ENCODE measurements at regions not wholly inside any gene's neighbourhood (a gene's known extent, or its start where the extent isn't known, plus 50 kb on each side); places are given as distances from the start of the nearest gene placed in this dataset.

- H3K4me1 ChIP-seq (ENCODE audit: insufficient read depth, low read length, poor library complexity, severe bottlenecking) = no peaks in the 10 kb centered on the region
- no peaks in the 10 kb centered on the region for H3K36me3 ChIP-seq (ENCODE audit: insufficient read depth, low read length, poor library complexity, severe bottlenecking)
- no peaks in the 10 kb centered on the region for H3K27me3 ChIP-seq (replicated peaks; ENCODE audit: insufficient read depth, low read depth, low read length, poor library complexity)
- intact Hi-C loops (cut with micrococcal nuclease; ENCODE audit: unreplicated experiment) = no loop called here
- DNase-seq (ENCODE audit: low spot score) = no peak
- BruUV-seq (replicated peaks) = no TSS peak
- H3K9me3 ChIP-seq (ENCODE audit: low read depth, low read length, poor library complexity, severe bottlenecking) = no peaks in the 10 kb centered on the region
- no peak overlapping the region for H3K27ac ChIP-seq (ENCODE audit: low read depth, low read length, poor library complexity, severe bottlenecking)
- CTCF ChIA-PET = no interaction called here
- TF ChIP-seq EZH2 (IDR thresholded peaks at IDR 0.05; ENCODE audit: borderline replicate concordance, low read depth, low read length, poor library complexity, severe bottlenecking) (no peak), CTCF (conservative IDR thresholded peaks at IDR 0.05; ENCODE audit: low read depth, low read length) (no peak)
- no peak overlapping the region for H3K4me3 ChIP-seq (ENCODE audit: low read depth, low read length, poor library complexity, severe bottlenecking)
- POLR2A ChIA-PET (ENCODE audit: low non-redundant PET) = no interaction called here
Observed at GRCh38 chr3:110157221-110157620, 819.9 kb upstream of the DPPA4 start.

GRCh38 chr3:110164632-110165369 lies 827.5 kb upstream of the DPPA4 start:
- Histone ChIP-seq H3K4me1 (ENCODE audit: insufficient read depth, low read length, poor library complexity, severe bottlenecking) (peaks cover 3% of the 10 kb centered on the region), H3K4me3 (ENCODE audit: low read depth, low read length, poor library complexity, severe bottlenecking) (no peak overlapping the region), H3K27me3 (replicated peaks; ENCODE audit: insufficient read depth, low read depth, low read length, poor library complexity) (no peaks in the 10 kb centered on the region), H3K36me3 (ENCODE audit: insufficient read depth, low read length, poor library complexity, severe bottlenecking) (no peaks in the 10 kb centered on the region), H3K27ac (ENCODE audit: low read depth, low read length, poor library complexity, severe bottlenecking) (no peak overlapping the region), H3K9me3 (ENCODE audit: low read depth, low read length, poor library complexity, severe bottlenecking) (no peaks in the 10 kb centered on the region)
- TF ChIP-seq CTCF (conservative IDR thresholded peaks at IDR 0.05; ENCODE audit: low read depth, low read length) = no peak
- no peak for TF ChIP-seq EZH2 (IDR thresholded peaks at IDR 0.05; ENCODE audit: borderline replicate concordance, low read depth, low read length, poor library complexity, severe bottlenecking)
- DNase-seq (ENCODE audit: low spot score) = no peak
- CTCF ChIA-PET = no interaction called here
- POLR2A ChIA-PET (ENCODE audit: low non-redundant PET) = no interaction called here
- BruUV-seq (replicated peaks) = no TSS peak
- intact Hi-C loops (cut with micrococcal nuclease; ENCODE audit: unreplicated experiment) = no loop called here

- DNase-seq (ENCODE audit: low spot score) = no peak
- no peaks in the 10 kb centered on the region for H3K36me3 ChIP-seq (ENCODE audit: insufficient read depth, low read length, poor library complexity, severe bottlenecking)
- ChIA-PET POLR2A (ENCODE audit: low non-redundant PET) (no interaction called here), CTCF (no interaction called here)
- no peak overlapping the region for H3K27ac ChIP-seq (ENCODE audit: low read depth, low read length, poor library complexity, severe bottlenecking)
- TF ChIP-seq CTCF (conservative IDR thresholded peaks at IDR 0.05; ENCODE audit: low read depth, low read length) (no peak), EZH2 (IDR thresholded peaks at IDR 0.05; ENCODE audit: borderline replicate concordance, low read depth, low read length, poor library complexity, severe bottlenecking) (no peak)
- H3K4me1 ChIP-seq (ENCODE audit: insufficient read depth, low read length, poor library complexity, severe bottlenecking) = peaks cover 3% of the 10 kb centered on the region
- no peaks in the 10 kb centered on the region for H3K27me3 ChIP-seq (replicated peaks; ENCODE audit: insufficient read depth, low read depth, low read length, poor library complexity)
- no TSS peak for BruUV-seq (replicated peaks)
- H3K4me3 ChIP-seq (ENCODE audit: low read depth, low read length, poor library complexity, severe bottlenecking) = no peak overlapping the region
- no peaks in the 10 kb centered on the region for H3K9me3 ChIP-seq (ENCODE audit: low read depth, low read length, poor library complexity, severe bottlenecking)
- intact Hi-C loops (cut with micrococcal nuclease; ENCODE audit: unreplicated experiment) = no loop called here
Observed at GRCh38 chr3:110165370-110165743, 828.0 kb upstream of the DPPA4 start.

All from A673 (cell line).